B cell (primary cell): ENCODE measurements at regions not wholly inside any gene's neighbourhood (a gene's known extent, or its start where the extent isn't known, plus 50 kb on each side); places are given as distances from the start of the nearest gene placed in this dataset.

ENCODE experiments used
- CTCF ChIP-seq: fragments of 200-600 bp; IDR thresholded peaks from one replicate; pipeline ENCODE4 v1.8.0; 2022; ENCODE audit warnings: antibody characterized with exemption, mild to moderate bottlenecking
- EZH2 ChIP-seq: IDR thresholded peaks from 2 replicates; pipeline ENCODE4 v1.6.1; 2012; ENCODE audit warnings: borderline replicate concordance, low read depth, mild to moderate bottlenecking, moderate library complexity, low read length; ENCODE audit not compliant: insufficient read depth, poor library complexity, severe bottlenecking

GRCh38 chr14:101360054-101360911 lies 201.0 kb upstream of the DIO3 start:
- TF ChIP-seq CTCF (no peak), EZH2 (no peak)
